ENCODE measurements at regions not wholly inside any gene's neighbourhood (a gene's known extent, or its start where the extent isn't known, plus 50 kb on each side); places are given as distances from the start of the nearest gene placed in this dataset.

- TF ChIP-seq POLR2A (IDR thresholded peaks at IDR 0.05) (no peak), CTCF (IDR thresholded peaks at IDR 0.05) (no peak)
Observed at GRCh38 chr2:18829251-18829902, 240.0 kb upstream of the NT5C1B start.
